ENCODE measurements at regions not wholly inside any gene's neighbourhood (a gene's known extent, or its start where the extent isn't known, plus 50 kb on each side); places are given as distances from the start of the nearest gene placed in this dataset.

DNA sequence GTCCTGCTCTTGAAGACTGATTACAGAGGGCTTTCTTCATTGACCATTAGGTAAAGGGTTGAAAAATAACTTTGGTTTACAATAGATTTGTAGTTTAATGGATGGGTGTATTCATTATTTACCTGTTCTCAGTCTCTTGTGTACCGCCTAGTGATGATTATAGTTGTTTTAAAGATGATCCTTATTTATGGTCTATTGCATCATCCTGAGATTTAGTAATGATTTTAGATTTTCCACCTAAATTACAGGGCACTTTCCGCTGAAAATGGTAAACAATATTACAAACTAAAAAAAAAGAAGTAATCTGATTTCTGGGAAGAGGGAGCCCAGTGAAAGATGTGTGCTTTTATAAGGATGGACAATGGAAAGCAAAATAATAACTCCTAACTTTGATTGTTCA, 78.4 kb upstream of the TMEM33 start:
- TF ChIP-seq POLR2A (IDR thresholded peaks at IDR 0.05): no peak
- TF ChIP-seq, protein P1, sequence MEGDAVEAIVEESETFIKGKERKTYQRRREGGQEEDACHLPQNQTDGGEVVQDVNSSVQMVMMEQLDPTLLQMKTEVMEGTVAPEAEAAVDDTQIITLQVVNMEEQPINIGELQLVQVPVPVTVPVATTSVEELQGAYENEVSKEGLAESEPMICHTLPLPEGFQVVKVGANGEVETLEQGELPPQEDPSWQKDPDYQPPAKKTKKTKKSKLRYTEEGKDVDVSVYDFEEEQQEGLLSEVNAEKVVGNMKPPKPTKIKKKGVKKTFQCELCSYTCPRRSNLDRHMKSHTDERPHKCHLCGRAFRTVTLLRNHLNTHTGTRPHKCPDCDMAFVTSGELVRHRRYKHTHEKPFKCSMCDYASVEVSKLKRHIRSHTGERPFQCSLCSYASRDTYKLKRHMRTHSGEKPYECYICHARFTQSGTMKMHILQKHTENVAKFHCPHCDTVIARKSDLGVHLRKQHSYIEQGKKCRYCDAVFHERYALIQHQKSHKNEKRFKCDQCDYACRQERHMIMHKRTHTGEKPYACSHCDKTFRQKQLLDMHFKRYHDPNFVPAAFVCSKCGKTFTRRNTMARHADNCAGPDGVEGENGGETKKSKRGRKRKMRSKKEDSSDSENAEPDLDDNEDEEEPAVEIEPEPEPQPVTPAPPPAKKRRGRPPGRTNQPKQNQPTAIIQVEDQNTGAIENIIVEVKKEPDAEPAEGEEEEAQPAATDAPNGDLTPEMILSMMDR (IDR thresholded peaks at IDR 0.05): no peak
